Panc1 (cell line): ENCODE measurements at regions not wholly inside any gene's neighbourhood (a gene's known extent, or its start where the extent isn't known, plus 50 kb on each side); places are given as distances from the start of the nearest gene placed in this dataset.

ENCODE experiments used
- ATAC-seq: fragments of 200-7000 bp; cut with Tn5 transposase; 2 replicates; pipeline ENCODE4 v1.9.1; 2020; ENCODE audit warnings: mild to moderate bottlenecking, moderate library complexity
- BruUV-seq: library from RNA; stranded (reverse); fragments of 400-500 nt; replicated peaks from 2 replicates; lab custom pipeline; 2021; lab: Mats Ljungman, UMichigan
- CTCF ChIA-PET: fragments of 300-600 bp; sonication (Branson Sonifier 250); formaldehyde crosslinking; loops from one replicate; lab custom pipeline; 2022; ENCODE audit warnings: antibody characterized with exemption; lab: Charles Lee
- POLR2A ChIA-PET: fragments of 300-600 bp; sonication (Branson Sonifier 250); formaldehyde crosslinking; loops from one replicate; lab custom pipeline; 2022; ENCODE audit warnings: antibody characterized with exemption; lab: Charles Lee
- DNase-seq: peaks from one replicate; pipeline ENCODE4 v3.0.0-alpha.2; 2010; ENCODE audit warnings: low read depth, low spot score
- H3K27ac ChIP-seq: 2 replicates; pipeline ENCODE4 v1.5.1; 2011; ENCODE audit warnings: mild to moderate bottlenecking, low read length, inconsistent platforms
- H3K27me3 ChIP-seq: fragments of 200-500 bp; sonication (Bioruptor generic); 2 replicates; pipeline ENCODE4 v1.6.0; 2014; ENCODE audit warnings: low read length, inconsistent platforms; ENCODE audit not compliant: control insufficient read depth, insufficient read depth
- H3K36me3 ChIP-seq: fragments of 200-500 bp; sonication (Bioruptor generic); 2 replicates; pipeline ENCODE4 v1.5.1; 2014; ENCODE audit warnings: inconsistent platforms, mild to moderate bottlenecking, low read length, moderate library complexity; ENCODE audit not compliant: control insufficient read depth, insufficient read depth
- H3K4me1 ChIP-seq: 2 replicates; pipeline ENCODE4 v1.5.1; 2011; ENCODE audit warnings: inconsistent platforms, mild to moderate bottlenecking, low read length, moderate library complexity; ENCODE audit not compliant: control insufficient read depth, insufficient read depth
- H3K4me3 ChIP-seq, 2 experiments: 2 replicates each; pipeline ENCODE4 v1.5.1; 2011 to 2012; ENCODE audit warnings: low read depth in 2 of 2, low read length in 2 of 2, mild to moderate bottlenecking in 2 of 2, inconsistent platforms in 1 of 2, moderate library complexity in 1 of 2
- H3K9me3 ChIP-seq: fragments of 200-500 bp; sonication (Bioruptor generic); 2 replicates; pipeline ENCODE4 v1.5.1; 2014; ENCODE audit warnings: low read depth, mild to moderate bottlenecking, inconsistent platforms, low read length, moderate library complexity; ENCODE audit not compliant: control insufficient read depth, insufficient read depth
- POLR2AphosphoS5 ChIP-seq: IDR thresholded peaks from 2 replicates; pipeline ENCODE4 v1.6.1; 2012; ENCODE audit warnings: mild to moderate bottlenecking, low read depth, low read length, moderate library complexity
- REST ChIP-seq, 2 experiments: IDR thresholded peaks; 2 replicates each; pipeline ENCODE4 v1.6.1; 2011 to 2012; ENCODE audit warnings: low read depth in 2 of 2, control low read depth in 1 of 2, low read length in 1 of 2, mild to moderate bottlenecking in 1 of 2, moderate library complexity in 1 of 2; ENCODE audit not compliant: insufficient read depth in 1 of 2
- SIN3A ChIP-seq: IDR thresholded peaks from 2 replicates; pipeline ENCODE4 v1.6.1; 2012; ENCODE audit warnings: low read depth, mild to moderate bottlenecking, low read length, moderate library complexity, borderline replicate concordance; ENCODE audit not compliant: insufficient read depth
- TCF7L2 ChIP-seq: IDR thresholded peaks from 2 replicates; pipeline ENCODE4 v1.6.1; 2011; ENCODE audit warnings: mild to moderate bottlenecking, low read depth, low read length, inconsistent platforms
- in situ Hi-C: cut with HindIII; loops from 2 replicates; pipeline ENCODE4 v1.10.0; 2016; ENCODE audit warnings: low sequenced_read_pairs, low pct_unique_long_range_greater_than_20kb
- intact Hi-C: fragments of 100-400 bp; cut with micrococcal nuclease; formaldehyde crosslinking; loops from one replicate; pipeline ENCODE4 v1.10.0; 2022; ENCODE audit not compliant: unreplicated experiment
- TF ChIP-seq, protein P1 (sequence below): fragments of 450-650 bp; IDR thresholded peaks from 2 replicates; pipeline ENCODE4 v1.5.1; 2017; ENCODE audit warnings: mild to moderate bottlenecking

DNA sequence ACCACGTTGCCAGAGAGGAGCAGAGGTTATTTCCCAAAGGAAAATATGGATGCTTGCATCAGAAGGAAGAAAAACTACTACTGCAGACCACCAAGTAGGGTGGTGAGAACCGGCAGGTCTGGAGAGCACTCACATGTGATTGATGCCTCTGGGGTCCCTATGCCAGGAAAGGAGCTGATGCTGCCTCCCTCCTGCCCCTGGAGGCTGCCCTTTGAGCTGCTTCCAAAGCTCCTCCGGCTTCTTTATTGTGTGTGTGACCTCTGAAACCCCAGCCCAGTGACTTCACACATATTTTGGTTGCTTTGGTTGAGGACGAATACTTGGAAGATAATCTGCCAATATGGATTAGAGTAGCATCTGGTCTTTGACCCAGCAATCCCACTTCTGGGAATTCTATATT lies 133.4 kb downstream of the AACS start:
- TF ChIP-seq REST (IDR thresholded peaks at IDR 0.05; ENCODE audit: insufficient read depth in 1 of 2, low read depth in 2 of 2, low read length in 1 of 2) = no peak
- TF ChIP-seq, protein P1, sequence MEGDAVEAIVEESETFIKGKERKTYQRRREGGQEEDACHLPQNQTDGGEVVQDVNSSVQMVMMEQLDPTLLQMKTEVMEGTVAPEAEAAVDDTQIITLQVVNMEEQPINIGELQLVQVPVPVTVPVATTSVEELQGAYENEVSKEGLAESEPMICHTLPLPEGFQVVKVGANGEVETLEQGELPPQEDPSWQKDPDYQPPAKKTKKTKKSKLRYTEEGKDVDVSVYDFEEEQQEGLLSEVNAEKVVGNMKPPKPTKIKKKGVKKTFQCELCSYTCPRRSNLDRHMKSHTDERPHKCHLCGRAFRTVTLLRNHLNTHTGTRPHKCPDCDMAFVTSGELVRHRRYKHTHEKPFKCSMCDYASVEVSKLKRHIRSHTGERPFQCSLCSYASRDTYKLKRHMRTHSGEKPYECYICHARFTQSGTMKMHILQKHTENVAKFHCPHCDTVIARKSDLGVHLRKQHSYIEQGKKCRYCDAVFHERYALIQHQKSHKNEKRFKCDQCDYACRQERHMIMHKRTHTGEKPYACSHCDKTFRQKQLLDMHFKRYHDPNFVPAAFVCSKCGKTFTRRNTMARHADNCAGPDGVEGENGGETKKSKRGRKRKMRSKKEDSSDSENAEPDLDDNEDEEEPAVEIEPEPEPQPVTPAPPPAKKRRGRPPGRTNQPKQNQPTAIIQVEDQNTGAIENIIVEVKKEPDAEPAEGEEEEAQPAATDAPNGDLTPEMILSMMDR = no peak
- no peak for TF ChIP-seq POLR2AphosphoS5
- TF ChIP-seq TCF7L2 = no peak
- TF ChIP-seq SIN3A = no peak
- BruUV-seq = no TSS peak
- H3K27ac ChIP-seq = no peak overlapping the region
- H3K9me3 ChIP-seq = no peaks in the 10 kb centered on the region
- no peak overlapping the region for H3K4me3 ChIP-seq
- no peaks in the 10 kb centered on the region for H3K4me1 ChIP-seq
- no peaks in the 10 kb centered on the region for H3K36me3 ChIP-seq
- ATAC-seq (no peak), DNase-seq (no peak)
- H3K27me3 ChIP-seq = peaks cover 28% of the 10 kb centered on the region
- CTCF ChIA-PET = interaction anchor here (0.5 to 0.6 kb wide), 2 partner anchors 36 to 292 kb away, joined by 3 read pairs; no protein-coding TSS in a partner anchor
- in situ Hi-C loops (no loop called here), intact Hi-C loops (no loop called here)
- POLR2A ChIA-PET = no interaction called here

GRCh38 chr12:125201090-125201489 lies 135.9 kb downstream of the AACS start:
- CTCF ChIA-PET = no interaction called here

More at GRCh38 chr12:125201090-125201489, 135.9 kb downstream of the AACS start:
- Histone ChIP-seq H3K27ac (no peak overlapping the region), H3K4me3 (no peak overlapping the region), H3K9me3 (no peaks in the 10 kb centered on the region), H3K36me3 (no peaks in the 10 kb centered on the region), H3K27me3 (peaks cover 31% of the 10 kb centered on the region), H3K4me1 (no peaks in the 10 kb centered on the region)
- TF ChIP-seq SIN3A = no peak
- TF ChIP-seq POLR2AphosphoS5 = no peak
- TF ChIP-seq TCF7L2 = no peak
- TF ChIP-seq REST (IDR thresholded peaks at IDR 0.05; ENCODE audit: insufficient read depth in 1 of 2, low read depth in 2 of 2, low read length in 1 of 2) = no peak
- TF ChIP-seq, protein P1 = no peak
- no peak for DNase-seq
- ATAC-seq = no peak
- in situ Hi-C loops = no loop called here
- POLR2A ChIA-PET = no interaction called here
- intact Hi-C loops = no loop called here
- no TSS peak for BruUV-seq
